ENCODE measurements at regions not wholly inside any gene's neighbourhood (a gene's known extent, or its start where the extent isn't known, plus 50 kb on each side); places are given as distances from the start of the nearest gene placed in this dataset.
A peak's percentile ranks its signal among the peaks of the same experiment; 100 is the strongest.

- H3K36me3 Mint-ChIP-seq: no peaks in the 10 kb centered on the region
- H3K4me3 Mint-ChIP-seq: no peak overlapping the region
- H3K4me1 Mint-ChIP-seq: no peaks in the 10 kb centered on the region
- no peak overlapping the region for H3K27ac Mint-ChIP-seq
- H3K9me3 Mint-ChIP-seq: no peaks in the 10 kb centered on the region
- ATAC-seq: no peak
- H3K27me3 Mint-ChIP-seq: no peaks in the 10 kb centered on the region
Measured at GRCh38 chr1:217921126-217921904, 290.2 kb downstream of the SPATA17 start.

- Mint-ChIP-seq H3K4me1 (no peaks in the 10 kb centered on the region), H3K9me3 (no peaks in the 10 kb centered on the region), H3K27ac (no peak overlapping the region), H3K4me3 (no peak overlapping the region), H3K27me3 (no peaks in the 10 kb centered on the region), H3K36me3 (no peaks in the 10 kb centered on the region)
- ATAC-seq: no peak
Measured at GRCh38 chr1:217924924-217925323, 293.8 kb downstream of the SPATA17 start.

DNA sequence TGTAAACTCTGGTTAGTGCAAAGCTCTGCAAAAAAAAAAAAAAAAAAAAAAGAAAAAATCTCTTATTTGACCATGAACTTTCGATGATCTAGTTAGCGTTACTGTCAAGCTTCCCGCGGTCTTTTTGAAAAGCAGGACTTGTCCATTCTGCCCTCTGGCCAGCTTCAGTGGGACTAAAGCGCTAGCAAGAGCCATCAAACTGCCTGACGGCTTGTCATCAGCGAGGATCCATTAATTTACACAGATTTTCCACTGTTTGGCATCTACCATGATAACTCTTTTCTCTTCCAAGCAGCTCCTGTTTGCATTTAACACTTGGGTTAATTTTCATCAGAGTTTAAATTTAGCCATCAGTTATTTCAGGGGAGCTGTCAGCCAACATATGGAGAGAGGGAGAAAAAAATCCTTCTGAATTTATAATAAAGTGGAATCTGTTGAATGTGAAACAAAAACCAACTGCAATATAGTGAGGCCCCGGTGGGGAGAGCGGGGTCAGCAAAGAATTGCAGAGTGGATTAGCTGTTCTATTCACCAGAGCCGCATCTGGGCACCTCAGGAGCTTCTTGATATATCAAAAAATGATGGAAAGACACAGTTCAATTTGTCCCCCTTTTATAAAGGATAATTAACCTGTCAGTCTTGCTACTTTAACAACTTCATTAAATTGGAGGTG lies 298.2 kb downstream of the SPATA17 start:
- Mint-ChIP-seq H3K4me1 (no peaks in the 10 kb centered on the region), H3K4me3 (no peak overlapping the region), H3K27me3 (no peaks in the 10 kb centered on the region), H3K9me3 (no peaks in the 10 kb centered on the region), H3K36me3 (no peaks in the 10 kb centered on the region), H3K27ac (no peak overlapping the region)
- ATAC-seq: no peak

- no peaks in the 10 kb centered on the region for H3K27me3 Mint-ChIP-seq
- no peak overlapping the region for H3K27ac Mint-ChIP-seq
- no peaks in the 10 kb centered on the region for H3K4me1 Mint-ChIP-seq
- H3K9me3 Mint-ChIP-seq: no peaks in the 10 kb centered on the region
- no peak for ATAC-seq
- no peaks in the 10 kb centered on the region for H3K36me3 Mint-ChIP-seq
- H3K4me3 Mint-ChIP-seq: no peak overlapping the region
Measured at GRCh38 chr1:217943361-217943760, 312.2 kb downstream of the SPATA17 start.

DNA sequence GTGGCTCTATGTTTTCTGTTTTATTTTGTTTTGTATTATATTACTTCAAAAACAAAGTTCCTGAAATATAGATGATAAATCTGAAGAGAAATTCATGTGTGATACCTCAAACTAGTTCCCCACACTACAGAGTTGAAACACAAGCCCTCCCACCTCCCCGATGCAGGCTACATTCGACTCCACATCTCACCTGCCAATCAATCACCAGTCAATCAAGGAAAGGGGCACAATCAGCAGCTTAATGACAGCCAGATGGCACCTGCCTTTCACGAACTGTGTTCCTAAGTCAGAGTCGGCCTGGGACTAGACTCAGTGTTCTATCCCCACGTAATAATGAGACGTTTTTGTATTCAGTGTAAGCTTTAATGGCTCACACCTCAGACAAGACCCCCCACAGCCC lies 313.4 kb downstream of the SPATA17 start:
- H3K9me3 Mint-ChIP-seq: no peaks in the 10 kb centered on the region
- no peak overlapping the region for H3K4me3 Mint-ChIP-seq
- ATAC-seq: no peak

GRCh38 chr1:217946511-217946910 lies 315.4 kb downstream of the SPATA17 start:
- H3K36me3 Mint-ChIP-seq: no peaks in the 10 kb centered on the region

More for the DNA sequence above, 313.4 kb downstream of the SPATA17 start:
- Mint-ChIP-seq H3K4me1 (no peaks in the 10 kb centered on the region), H3K27ac (no peak overlapping the region), H3K27me3 (no peaks in the 10 kb centered on the region), H3K36me3 (no peaks in the 10 kb centered on the region)

GRCh38 chr1:217948741-217949140 lies 317.6 kb downstream of the SPATA17 start:
- H3K9me3 Mint-ChIP-seq: no peaks in the 10 kb centered on the region
- no peaks in the 10 kb centered on the region for H3K27me3 Mint-ChIP-seq
- H3K4me3 Mint-ChIP-seq: no peak overlapping the region
- no peaks in the 10 kb centered on the region for H3K36me3 Mint-ChIP-seq
- no peaks in the 10 kb centered on the region for H3K4me1 Mint-ChIP-seq
- H3K27ac Mint-ChIP-seq: no peak overlapping the region
- ATAC-seq: no peak

More at GRCh38 chr1:217946511-217946910, 315.4 kb downstream of the SPATA17 start:
- Mint-ChIP-seq H3K4me3 (no peak overlapping the region), H3K27me3 (no peaks in the 10 kb centered on the region), H3K9me3 (no peaks in the 10 kb centered on the region), H3K27ac (no peak overlapping the region), H3K4me1 (no peaks in the 10 kb centered on the region)
- no peak for ATAC-seq

GRCh38 chr1:217953330-217953729 lies 322.2 kb downstream of the SPATA17 start:
- no peak for ATAC-seq
- Mint-ChIP-seq H3K36me3 (no peaks in the 10 kb centered on the region), H3K4me3 (no peak overlapping the region)

DNA sequence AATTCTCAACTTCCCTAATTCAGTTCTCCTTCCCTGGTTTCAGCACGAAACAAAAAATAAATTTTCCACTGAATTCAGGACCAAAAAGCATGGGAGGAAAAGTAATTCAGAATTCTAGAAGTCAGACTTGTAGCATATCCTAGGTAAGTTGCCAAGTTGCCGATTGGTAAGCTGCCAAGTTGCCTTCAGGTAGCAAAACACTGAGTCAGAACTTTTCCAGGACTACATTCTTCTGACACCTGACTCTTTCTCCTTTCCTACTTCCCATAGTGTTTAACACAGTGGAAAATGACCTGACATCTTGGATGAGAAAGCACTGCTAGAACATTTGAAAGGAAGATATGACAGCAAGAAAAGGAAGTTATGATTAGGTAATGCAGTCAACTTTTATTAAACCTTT lies 322.8 kb downstream of the SPATA17 start:
- Mint-ChIP-seq H3K27ac (no peak overlapping the region), H3K4me1 (no peaks in the 10 kb centered on the region), H3K36me3 (no peaks in the 10 kb centered on the region), H3K27me3 (no peaks in the 10 kb centered on the region), H3K9me3 (peaks cover 4% of the 10 kb centered on the region), H3K4me3 (no peak overlapping the region)
- ATAC-seq: no peak

More at GRCh38 chr1:217953330-217953729, 322.2 kb downstream of the SPATA17 start:
- peaks cover 4% of the 10 kb centered on the region for H3K9me3 Mint-ChIP-seq
- H3K27ac Mint-ChIP-seq: no peak overlapping the region
- H3K27me3 Mint-ChIP-seq: no peaks in the 10 kb centered on the region
- H3K4me1 Mint-ChIP-seq: no peaks in the 10 kb centered on the region

- Mint-ChIP-seq H3K27me3 (no peaks in the 10 kb centered on the region), H3K4me1 (no peaks in the 10 kb centered on the region), H3K9me3 (peaks cover 7% of the 10 kb centered on the region), H3K4me3 (no peak overlapping the region), H3K36me3 (no peaks in the 10 kb centered on the region), H3K27ac (no peak overlapping the region)
- no peak for ATAC-seq
Measured at GRCh38 chr1:217955723-217956122, 324.6 kb downstream of the SPATA17 start.

GRCh38 chr1:217965156-217965786 lies 319.8 kb upstream of the RRP15 start:
- no peaks in the 10 kb centered on the region for H3K27me3 Mint-ChIP-seq
- peaks cover 4% of the 10 kb centered on the region for H3K9me3 Mint-ChIP-seq
- no peak overlapping the region for H3K27ac Mint-ChIP-seq
- H3K4me1 Mint-ChIP-seq: no peaks in the 10 kb centered on the region
- peak; percentile 25 for ATAC-seq
- no peaks in the 10 kb centered on the region for H3K36me3 Mint-ChIP-seq
- no peak overlapping the region for H3K4me3 Mint-ChIP-seq

- no peak overlapping the region for H3K4me3 Mint-ChIP-seq
- peaks cover 4% of the 10 kb centered on the region for H3K9me3 Mint-ChIP-seq
- H3K36me3 Mint-ChIP-seq: no peaks in the 10 kb centered on the region
- H3K27ac Mint-ChIP-seq: no peak overlapping the region
- ATAC-seq: no peak
- H3K4me1 Mint-ChIP-seq: no peaks in the 10 kb centered on the region
- no peaks in the 10 kb centered on the region for H3K27me3 Mint-ChIP-seq
Measured at GRCh38 chr1:217968085-217968484, 317.0 kb upstream of the RRP15 start.

DNA sequence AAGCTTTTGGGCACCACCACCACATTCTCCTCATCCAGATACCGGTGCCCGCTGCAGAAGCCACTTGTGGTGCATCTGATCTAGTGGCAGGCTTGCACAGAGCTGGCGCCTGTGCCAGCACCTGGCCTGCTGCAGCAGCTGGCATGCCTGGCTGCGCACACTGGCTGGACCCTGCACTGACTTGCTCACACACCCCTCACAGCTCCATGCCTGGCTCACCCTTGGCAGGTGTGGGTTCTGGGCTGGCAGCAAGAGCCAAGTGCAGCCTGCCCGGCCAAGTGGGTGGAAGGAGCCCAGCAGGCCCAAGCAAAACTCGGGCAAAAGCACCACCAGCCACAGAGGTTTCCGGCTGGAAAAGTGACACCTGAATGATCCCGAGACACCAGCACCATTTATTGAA lies 315.7 kb upstream of the RRP15 start:
- H3K9me3 Mint-ChIP-seq: peaks cover 4% of the 10 kb centered on the region
- ATAC-seq: peak; percentile 21
- no peak overlapping the region for H3K27ac Mint-ChIP-seq
- no peaks in the 10 kb centered on the region for H3K27me3 Mint-ChIP-seq
- no peak overlapping the region for H3K4me3 Mint-ChIP-seq
- H3K4me1 Mint-ChIP-seq: no peaks in the 10 kb centered on the region
- no peaks in the 10 kb centered on the region for H3K36me3 Mint-ChIP-seq

DNA sequence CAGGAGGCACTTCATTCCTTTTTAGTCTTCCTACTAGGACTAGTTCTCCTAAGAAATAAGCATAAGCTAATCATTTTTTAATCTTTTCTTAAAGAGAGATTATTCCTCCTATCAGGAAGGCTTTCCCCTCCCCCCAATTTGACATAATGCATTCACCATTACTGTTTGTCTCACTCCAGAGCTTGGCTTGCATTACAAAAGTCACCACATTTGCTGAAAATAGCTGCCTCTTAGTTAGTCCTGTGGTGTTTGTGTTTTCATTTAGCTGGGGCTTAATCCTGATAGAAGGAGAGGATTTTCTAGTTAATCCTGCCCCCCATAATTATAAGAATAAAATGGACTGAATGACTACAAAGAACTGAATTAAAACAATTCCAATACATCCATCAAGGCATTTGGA lies 307.1 kb upstream of the RRP15 start:
- no peak overlapping the region for H3K4me3 Mint-ChIP-seq
- H3K9me3 Mint-ChIP-seq: peaks cover 11% of the 10 kb centered on the region
- H3K27ac Mint-ChIP-seq: no peak overlapping the region
- no peaks in the 10 kb centered on the region for H3K36me3 Mint-ChIP-seq
- no peaks in the 10 kb centered on the region for H3K27me3 Mint-ChIP-seq
- ATAC-seq: no peak
- no peaks in the 10 kb centered on the region for H3K4me1 Mint-ChIP-seq

DNA sequence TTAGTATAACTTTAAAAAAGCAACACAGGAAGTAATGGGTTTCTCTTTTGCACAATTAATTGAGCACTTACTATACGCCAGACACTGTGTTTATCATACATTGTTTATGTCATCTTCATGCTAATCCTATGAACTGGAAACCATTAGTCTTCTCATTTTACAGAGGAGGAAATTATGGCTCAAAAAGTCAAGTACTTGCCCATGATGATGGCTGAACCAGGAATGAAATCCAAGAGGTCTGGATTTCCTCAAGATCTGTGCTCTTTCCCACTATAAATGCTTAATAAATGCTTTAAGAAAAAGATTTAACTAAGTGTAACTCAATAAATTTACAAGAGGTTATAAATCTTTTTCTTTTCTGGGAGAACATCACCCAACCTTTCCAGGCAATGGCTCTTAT lies 303.7 kb upstream of the RRP15 start:
- no peaks in the 10 kb centered on the region for H3K36me3 Mint-ChIP-seq
- no peaks in the 10 kb centered on the region for H3K4me1 Mint-ChIP-seq
- H3K27ac Mint-ChIP-seq: no peak overlapping the region
- no peaks in the 10 kb centered on the region for H3K27me3 Mint-ChIP-seq
- ATAC-seq: no peak
- peaks cover 8% of the 10 kb centered on the region for H3K9me3 Mint-ChIP-seq
- no peak overlapping the region for H3K4me3 Mint-ChIP-seq
